A673 (cell line): ENCODE measurements at regions not wholly inside any gene's neighbourhood (a gene's known extent, or its start where the extent isn't known, plus 50 kb on each side); places are given as distances from the start of the nearest gene placed in this dataset.

Source experiments
- CTCF ChIP-seq: fragments of 300-800, 200-600 bp; sonication (generic); conservative IDR thresholded peaks from 2 replicates; pipeline ENCODE4 v1.5.1; 2017; ENCODE audit warnings: low read depth, mild to moderate bottlenecking, antibody characterized with exemption, low read length, moderate library complexity, mixed read lengths
- EZH2 ChIP-seq: fragments of 200-600 bp; sonication (generic); IDR thresholded peaks from 2 replicates; pipeline ENCODE4 v1.6.1; 2017; ENCODE audit warnings: borderline replicate concordance, low read depth, mild to moderate bottlenecking, mixed read lengths, antibody characterized with exemption, low read length; ENCODE audit not compliant: poor library complexity, severe bottlenecking

DNA sequence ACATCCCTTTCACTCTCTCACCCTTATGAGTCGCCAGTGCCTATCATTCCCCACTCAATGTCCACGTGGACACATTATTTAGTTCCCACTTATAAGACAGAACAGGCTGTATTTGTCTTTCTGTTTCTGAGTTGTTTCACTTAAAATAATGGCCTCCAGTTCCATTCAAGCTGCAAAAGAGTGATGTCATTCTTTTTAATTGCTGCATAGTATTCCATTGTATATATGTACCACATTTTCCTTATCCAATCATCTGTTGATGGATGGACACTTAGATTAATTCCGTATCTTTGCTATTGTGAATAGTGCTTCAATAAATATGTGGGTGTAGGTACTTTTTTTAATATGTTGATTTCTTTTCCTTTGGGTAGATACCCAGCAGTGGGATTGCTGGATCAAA is 79.1 kb downstream of the ZNF365 start:
- TF ChIP-seq CTCF, result no peak
- no peak for TF ChIP-seq EZH2
